ENCODE measurements at regions not wholly inside any gene's neighbourhood (a gene's known extent, or its start where the extent isn't known, plus 50 kb on each side); places are given as distances from the start of the nearest gene placed in this dataset.

DNA sequence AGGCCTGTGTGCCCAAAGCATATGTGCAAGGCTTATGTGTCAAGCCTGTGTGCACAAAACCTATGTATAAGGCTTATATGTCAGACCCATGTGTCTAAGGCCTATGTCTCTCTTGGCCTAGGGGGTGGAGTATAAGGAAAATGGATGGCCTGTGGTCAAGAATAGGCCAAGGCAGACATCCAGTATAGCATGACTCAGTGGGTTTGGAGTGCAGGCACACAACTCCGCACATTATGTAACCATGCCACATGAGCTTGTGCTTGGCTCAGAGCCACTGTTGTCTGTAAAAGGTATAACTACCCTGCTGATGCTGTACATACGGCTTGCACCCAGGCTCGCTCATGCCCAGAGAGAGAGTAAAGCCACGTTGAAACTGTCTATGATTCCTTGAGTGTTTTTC is 626.4 kb upstream of the NUDT12 start:
- CTCF ChIA-PET: interaction anchor here (1.0 to 2.8 kb wide), 5 partner anchors 9 to 607 kb away, joined by 3 to 34 read pairs (median 4); no protein-coding TSS in a partner anchor
- dilution Hi-C loops (cut with MboI; ENCODE audit: extremely low pct_ligation_motif_present, low sequenced_read_pairs): no loop called here
- no TSS peak for BruUV-seq (replicated peaks)

GRCh38 chr5:104187656-104188055 is 625.1 kb upstream of the NUDT12 start:
- DNase-seq (ENCODE audit: low read depth, low spot score) (no peak), FAIRE-seq (no peak)
- no peak overlapping the region for H3K4me3 ChIP-seq (replicated peaks in 1 of 3; ENCODE audit: insufficient read depth in 1 of 3, low read depth in 1 of 3, low read length in 3 of 3)
- TF ChIP-seq GATA2 (IDR thresholded peaks at IDR 0.05; ENCODE audit: insufficient read depth, insufficient read length, low read depth, low read length) (no peak), POLR2AphosphoS5 (IDR thresholded peaks at IDR 0.05; ENCODE audit: insufficient read depth, low read depth, low read length) (no peak), JUN (IDR thresholded peaks at IDR 0.05; ENCODE audit: borderline replicate concordance, insufficient read depth, insufficient read length, low read depth) (no peak), CTCF (IDR thresholded peaks at IDR 0.05; ENCODE audit: extremely low read depth in 1 of 2, insufficient read depth in 1 of 2, low read depth in 1 of 2, low read length in 2 of 2) (no peak), POLR2A (IDR thresholded peaks at IDR 0.05; ENCODE audit: low read depth, low read length) (no peak), MYC (IDR thresholded peaks at IDR 0.05; ENCODE audit: low read depth, low read length) (no peak), MAX (IDR thresholded peaks at IDR 0.05; ENCODE audit: insufficient read depth, insufficient read length) (no peak), EZH2 (IDR thresholded peaks at IDR 0.05; ENCODE audit: borderline replicate concordance, low read depth, low read length, severe bottlenecking) (no peak), FOS (IDR thresholded peaks at IDR 0.05; ENCODE audit: borderline replicate concordance, insufficient read depth, low read length) (no peak)
- H3K36me3 ChIP-seq (ENCODE audit: control insufficient read depth in 2 of 2, extremely low read depth in 1 of 2, insufficient read depth in 2 of 2, low read length in 2 of 2): no peaks in the 10 kb centered on the region
- no peaks in the 10 kb centered on the region for H3K9me3 ChIP-seq (replicated peaks; ENCODE audit: control insufficient read depth, insufficient read depth, low read length)
- ChIA-PET CTCF (no interaction called here), POLR2A (no interaction called here)
- H3K27me3 ChIP-seq (ENCODE audit: control insufficient read depth in 2 of 2, insufficient read depth in 2 of 2, low read length in 2 of 2): no peaks in the 10 kb centered on the region
- H3K79me2 ChIP-seq (ENCODE audit: control insufficient read depth, insufficient read depth, low read length): no peaks in the 10 kb centered on the region
- H3K27ac ChIP-seq (ENCODE audit: insufficient read depth, low read depth, low read length): no peak overlapping the region
- peaks cover 17% of the 10 kb centered on the region for H3K4me1 ChIP-seq (ENCODE audit: control insufficient read depth, extremely low read depth, insufficient read depth, low read length)
- no peak overlapping the region for H3K9ac ChIP-seq (replicated peaks; ENCODE audit: extremely low read depth, insufficient read depth, low read length)
- H2AFZ ChIP-seq (ENCODE audit: low read depth, low read length): no peak overlapping the region
- intact Hi-C loops (cut with micrococcal nuclease): no loop called here
- no TSS peak for BruUV-seq (replicated peaks)
- dilution Hi-C loops (cut with MboI; ENCODE audit: extremely low pct_ligation_motif_present, low sequenced_read_pairs): no loop called here
- H3K9me1 ChIP-seq (replicated peaks; ENCODE audit: control insufficient read depth, extremely low read depth, insufficient read depth, low read length): no peaks in the 10 kb centered on the region
- H3K4me2 ChIP-seq (ENCODE audit: insufficient read depth, low read length): no peak overlapping the region
- H4K20me1 ChIP-seq (replicated peaks; ENCODE audit: control insufficient read depth, extremely low read depth, insufficient read depth, low read length): no peaks in the 10 kb centered on the region

More for the DNA sequence above, 626.4 kb upstream of the NUDT12 start:
- peak; percentile 43 for DNase-seq (ENCODE audit: low read depth, low spot score)
- no peak overlapping the region for H3K4me2 ChIP-seq (ENCODE audit: insufficient read depth, low read length)
- FAIRE-seq: peak; percentile 59
- intact Hi-C loops (cut with micrococcal nuclease): no loop called here
- H3K36me3 ChIP-seq (ENCODE audit: control insufficient read depth in 2 of 2, extremely low read depth in 1 of 2, insufficient read depth in 2 of 2, low read length in 2 of 2): no peaks in the 10 kb centered on the region
- TF ChIP-seq MYC (IDR thresholded peaks at IDR 0.05; ENCODE audit: low read depth, low read length): peak; percentile 70
- TF ChIP-seq FOS (IDR thresholded peaks at IDR 0.05; ENCODE audit: borderline replicate concordance, insufficient read depth, low read length): no peak
- no peak for TF ChIP-seq MAX (IDR thresholded peaks at IDR 0.05; ENCODE audit: insufficient read depth, insufficient read length)
- no peaks in the 10 kb centered on the region for H3K79me2 ChIP-seq (ENCODE audit: control insufficient read depth, insufficient read depth, low read length)
- H3K27me3 ChIP-seq (ENCODE audit: control insufficient read depth in 2 of 2, insufficient read depth in 2 of 2, low read length in 2 of 2): no peaks in the 10 kb centered on the region
- peak overlapping the region; percentile 78 for H2AFZ ChIP-seq (ENCODE audit: low read depth, low read length)
- H3K27ac ChIP-seq (ENCODE audit: insufficient read depth, low read depth, low read length): no peak overlapping the region
- H3K4me1 ChIP-seq (ENCODE audit: control insufficient read depth, extremely low read depth, insufficient read depth, low read length): peaks cover 17% of the 10 kb centered on the region
- no peaks in the 10 kb centered on the region for H4K20me1 ChIP-seq (replicated peaks; ENCODE audit: control insufficient read depth, extremely low read depth, insufficient read depth, low read length)
- H3K4me3 ChIP-seq (replicated peaks in 1 of 3; ENCODE audit: insufficient read depth in 1 of 3, low read depth in 1 of 3, low read length in 3 of 3): no peak overlapping the region
- H3K9me3 ChIP-seq (replicated peaks; ENCODE audit: control insufficient read depth, insufficient read depth, low read length): no peaks in the 10 kb centered on the region
- H3K9ac ChIP-seq (replicated peaks; ENCODE audit: extremely low read depth, insufficient read depth, low read length): no peak overlapping the region
- no peaks in the 10 kb centered on the region for H3K9me1 ChIP-seq (replicated peaks; ENCODE audit: control insufficient read depth, extremely low read depth, insufficient read depth, low read length)
- POLR2A ChIA-PET: no interaction called here

All from endothelial cell of umbilical vein (primary cell).